Right lobe of liver (tissue), 4 donors: ENCODE measurements at regions not wholly inside any gene's neighbourhood (a gene's known extent, or its start where the extent isn't known, plus 50 kb on each side); places are given as distances from the start of the nearest gene placed in this dataset.

Experiments used
- POLR2A ChIP-seq: fragments of 450-650 bp; IDR thresholded peaks from one replicate; pipeline ENCODE4 v1.6.1; 2017; ENCODE audit warnings: antibody characterized with exemption, mild to moderate bottlenecking
- TF ChIP-seq, protein P1 (sequence below), 4 donors: fragments of 200-600 bp in 3 of 4; fragments of 450-650 bp in 1 of 4; IDR thresholded peaks; one replicate each; pipeline versions ENCODE4 v1.5.1 to v1.8.0; 2016 to 2022; ENCODE audit warnings: antibody characterized with exemption in 4 of 4, mild to moderate bottlenecking in 2 of 4
- donor health status: DM: no; HTN: no; CAD: no.
- donor health status: DM: no; HTN: no; CAD: no.
- donor health status: DM: no; HTN: yes; CAD: no.

DNA sequence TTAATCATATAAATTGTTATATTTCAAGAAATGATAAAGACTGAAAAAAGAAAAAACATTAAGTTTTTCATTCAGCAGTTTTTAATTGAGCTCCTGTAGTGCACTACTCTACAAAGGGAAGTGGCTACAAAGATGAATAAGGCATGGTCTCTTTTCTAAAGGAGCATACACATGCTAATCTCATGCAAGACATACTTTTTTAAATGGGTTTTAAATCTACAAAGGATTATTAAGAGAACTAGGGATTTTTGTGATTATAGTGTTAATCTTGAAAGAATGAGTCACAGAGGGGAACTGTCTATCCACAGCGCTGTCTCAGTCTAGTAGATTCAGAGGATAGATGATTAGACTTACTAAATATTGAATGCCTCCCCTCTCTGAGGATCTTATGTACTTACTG, 1722.2 kb downstream of the RPA4 start:
- no peak for TF ChIP-seq POLR2A
- TF ChIP-seq, protein P1, sequence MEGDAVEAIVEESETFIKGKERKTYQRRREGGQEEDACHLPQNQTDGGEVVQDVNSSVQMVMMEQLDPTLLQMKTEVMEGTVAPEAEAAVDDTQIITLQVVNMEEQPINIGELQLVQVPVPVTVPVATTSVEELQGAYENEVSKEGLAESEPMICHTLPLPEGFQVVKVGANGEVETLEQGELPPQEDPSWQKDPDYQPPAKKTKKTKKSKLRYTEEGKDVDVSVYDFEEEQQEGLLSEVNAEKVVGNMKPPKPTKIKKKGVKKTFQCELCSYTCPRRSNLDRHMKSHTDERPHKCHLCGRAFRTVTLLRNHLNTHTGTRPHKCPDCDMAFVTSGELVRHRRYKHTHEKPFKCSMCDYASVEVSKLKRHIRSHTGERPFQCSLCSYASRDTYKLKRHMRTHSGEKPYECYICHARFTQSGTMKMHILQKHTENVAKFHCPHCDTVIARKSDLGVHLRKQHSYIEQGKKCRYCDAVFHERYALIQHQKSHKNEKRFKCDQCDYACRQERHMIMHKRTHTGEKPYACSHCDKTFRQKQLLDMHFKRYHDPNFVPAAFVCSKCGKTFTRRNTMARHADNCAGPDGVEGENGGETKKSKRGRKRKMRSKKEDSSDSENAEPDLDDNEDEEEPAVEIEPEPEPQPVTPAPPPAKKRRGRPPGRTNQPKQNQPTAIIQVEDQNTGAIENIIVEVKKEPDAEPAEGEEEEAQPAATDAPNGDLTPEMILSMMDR (IDR thresholded peaks at IDR 0.05), result no peak
